ENCODE measurements at regions not wholly inside any gene's neighbourhood (a gene's known extent, or its start where the extent isn't known, plus 50 kb on each side); places are given as distances from the start of the nearest gene placed in this dataset.
A peak's percentile ranks its signal among the peaks of the same experiment; 100 is the strongest.

GRCh38 chr2:230642966-230643365, 69.7 kb upstream of the CAB39 start:
- no peak for DNase-seq (ENCODE audit: low spot score)

GRCh38 chr2:230643576-230644291, 68.9 kb upstream of the CAB39 start:
- peak; percentile 62 for DNase-seq (ENCODE audit: low spot score)

GRCh38 chr2:230644356-230644935, 68.2 kb upstream of the CAB39 start:
- no peak for DNase-seq (ENCODE audit: low spot score)

GRCh38 chr2:230648356-230648755, 64.3 kb upstream of the CAB39 start:
- DNase-seq (ENCODE audit: low spot score) = no peak

GRCh38 chr2:230650585-230651137, 62.0 kb upstream of the CAB39 start:
- no peak for DNase-seq (ENCODE audit: low spot score)

GRCh38 chr2:230654057-230654456, 58.6 kb upstream of the CAB39 start:
- DNase-seq (ENCODE audit: low spot score) = no peak

- DNase-seq (ENCODE audit: low spot score) = no peak
Observed at GRCh38 chr2:230657462-230657861, 55.2 kb upstream of the CAB39 start.

- DNase-seq (ENCODE audit: low spot score) = no peak
Observed at GRCh38 chr2:230657906-230658305, 54.7 kb upstream of the CAB39 start.

GRCh38 chr2:230658577-230658876, 54.1 kb upstream of the CAB39 start:
- DNase-seq (ENCODE audit: low spot score) = no peak

GRCh38 chr2:230658877-230659652, 53.6 kb upstream of the CAB39 start:
- peak; percentile 20 for DNase-seq (ENCODE audit: low spot score)

- peak; percentile 53 for DNase-seq (ENCODE audit: low spot score)
Observed at GRCh38 chr2:230660294-230661060, 52.2 kb upstream of the CAB39 start.

GRCh38 chr2:230661072-230661957, 51.3 kb upstream of the CAB39 start:
- DNase-seq (ENCODE audit: low spot score) = peak; percentile 78

Measured in CD4-positive, alpha-beta T cell treated with Interleukin-6 at 100 ng/mL for 8 hours (primary cell).